ENCODE measurements at regions not wholly inside any gene's neighbourhood (a gene's known extent, or its start where the extent isn't known, plus 50 kb on each side); places are given as distances from the start of the nearest gene placed in this dataset.

GRCh38 chrX:45630078-45630477, 429.4 kb upstream of the DIPK2B start:
- no peaks in the 10 kb centered on the region for H3K36me3 ChIP-seq
- TF ChIP-seq EP300 (IDR thresholded peaks at IDR 0.05) (no peak), POLR2A (IDR thresholded peaks at IDR 0.05) (no peak), CTCF (IDR thresholded peaks at IDR 0.05) (no peak), POLR2AphosphoS5 (IDR thresholded peaks at IDR 0.05) (no peak)
- H3K9me3 ChIP-seq, result peaks cover 0 to 6% (median 0%) of the 10 kb centered on the region in 3 donors
- H3K4me3 ChIP-seq, result no peak overlapping the region
- no peaks in the 10 kb centered on the region for H3K27me3 ChIP-seq
- no peaks in the 10 kb centered on the region for H3K4me1 ChIP-seq
- ATAC-seq, result no peak
- 86 to 100% methylated on average over 1 of the region's 1 CpG for WGBS, 2 donors (ENCODE audit: low coverage in 1 of 2)
- H3K27ac ChIP-seq, result no peak overlapping the region

- TF ChIP-seq POLR2AphosphoS5 (IDR thresholded peaks at IDR 0.05), result no peak
- TF ChIP-seq POLR2A (IDR thresholded peaks at IDR 0.05), result no peak
- TF ChIP-seq CTCF (IDR thresholded peaks at IDR 0.05), result no peak
- TF ChIP-seq EP300 (IDR thresholded peaks at IDR 0.05), result no peak
- H3K27me3 ChIP-seq, result no peaks in the 10 kb centered on the region
- peaks cover 0 to 6% (median 0%) of the 10 kb centered on the region in 3 donors for H3K9me3 ChIP-seq
- no peak overlapping the region for H3K4me3 ChIP-seq
- peaks cover 0 to 5% (median 0%) of the 10 kb centered on the region in 3 donors for H3K4me1 ChIP-seq
- H3K36me3 ChIP-seq, result no peaks in the 10 kb centered on the region
- whole genome bisulfite sequencing, 2 donors (ENCODE audit: low coverage in 1 of 2), result 22% methylated on average over 1 of the region's 1 CpG; no CpG with 5 or more reads in 1 of the 2 donors
- H3K27ac ChIP-seq, result no peak overlapping the region
- ATAC-seq, result no peak
Observed at GRCh38 chrX:45628041-45628440, 427.4 kb upstream of the DIPK2B start.

- no peak overlapping the region for H3K4me3 ChIP-seq
- H3K4me1 ChIP-seq, result peaks cover 0 to 8% (median 0%) of the 10 kb centered on the region in 3 donors
- peak; percentile 65 for ATAC-seq
- peak overlapping the region; percentile 45 to 74 (median 72) for H3K27ac ChIP-seq
- H3K36me3 ChIP-seq, result no peaks in the 10 kb centered on the region
- no peak for TF ChIP-seq EP300 (IDR thresholded peaks at IDR 0.05)
- TF ChIP-seq CTCF (IDR thresholded peaks at IDR 0.05), result no peak
- TF ChIP-seq POLR2AphosphoS5 (IDR thresholded peaks at IDR 0.05), result peak; percentile 77
- TF ChIP-seq POLR2A (IDR thresholded peaks at IDR 0.05), result no peak
- H3K27me3 ChIP-seq, result no peaks in the 10 kb centered on the region
- peaks cover 0 to 2% (median 0%) of the 10 kb centered on the region in 3 donors for H3K9me3 ChIP-seq
Observed at GRCh38 chrX:45623266-45623665, 422.6 kb upstream of the DIPK2B start.

- peaks cover 0 to 8% (median 0%) of the 10 kb centered on the region in 3 donors for H3K4me1 ChIP-seq
- ATAC-seq, result no peak
- H3K4me3 ChIP-seq, result no peak overlapping the region
- H3K36me3 ChIP-seq, result no peaks in the 10 kb centered on the region
- peaks cover 0 to 2% (median 0%) of the 10 kb centered on the region in 3 donors for H3K9me3 ChIP-seq
- H3K27ac ChIP-seq, result peak overlapping the region in 2 of 4 donors; percentile 71 to 72
- TF ChIP-seq EP300 (IDR thresholded peaks at IDR 0.05) (no peak), CTCF (IDR thresholded peaks at IDR 0.05) (no peak), POLR2AphosphoS5 (IDR thresholded peaks at IDR 0.05) (no peak), POLR2A (IDR thresholded peaks at IDR 0.05) (no peak)
- no peaks in the 10 kb centered on the region for H3K27me3 ChIP-seq
Observed at GRCh38 chrX:45622538-45622937, 421.9 kb upstream of the DIPK2B start.

GRCh38 chrX:45622042-45622423, 421.4 kb upstream of the DIPK2B start:
- Histone ChIP-seq H3K27me3 (no peaks in the 10 kb centered on the region), H3K27ac (peak overlapping the region in 1 of 4 donors; percentile 71), H3K4me1 (peaks cover 0 to 8% (median 0%) of the 10 kb centered on the region in 3 donors), H3K4me3 (no peak overlapping the region), H3K9me3 (peaks cover 0 to 2% (median 0%) of the 10 kb centered on the region in 3 donors), H3K36me3 (no peaks in the 10 kb centered on the region)
- no peak for ATAC-seq
- WGBS, 2 donors (ENCODE audit: low coverage in 1 of 2), result 59 to 73% methylated on average over 3 of the region's 3 CpGs
- TF ChIP-seq POLR2A (IDR thresholded peaks at IDR 0.05), result no peak
- TF ChIP-seq CTCF (IDR thresholded peaks at IDR 0.05), result no peak
- TF ChIP-seq POLR2AphosphoS5 (IDR thresholded peaks at IDR 0.05), result no peak
- no peak for TF ChIP-seq EP300 (IDR thresholded peaks at IDR 0.05)
